Vagina (tissue), 2 donors: ENCODE measurements at regions not wholly inside any gene's neighbourhood (a gene's known extent, or its start where the extent isn't known, plus 50 kb on each side); places are given as distances from the start of the nearest gene placed in this dataset.

Source experiments
- DNase-seq, 2 donors: peaks; one replicate each; pipeline ENCODE4 v3.0.0-alpha.2; 2017; ENCODE audit errors: extremely low spot score in 2 of 2
- H3K27ac ChIP-seq: fragments of 200-600 bp; sonication (generic); one replicate; pipeline ENCODE4 v1.5.1; 2019
- H3K27me3 ChIP-seq: fragments of 200-600 bp; sonication (generic); one replicate; pipeline ENCODE4 v1.5.1; 2019
- H3K36me3 ChIP-seq, 2 donors: fragments of 200-600 bp; sonication (generic); one replicate each; pipeline ENCODE4 v1.5.1; 2017 to 2019
- H3K4me1 ChIP-seq: fragments of 200-600 bp; sonication (generic); one replicate; pipeline ENCODE4 v1.5.1; 2019
- H3K4me3 ChIP-seq, 2 donors: fragments of 200-600 bp; sonication (generic); 1 replicate in 1 of 2; 2 replicates in 1 of 2; pipeline ENCODE4 v1.5.1; 2016 to 2019
- H3K9me3 ChIP-seq: fragments of 200-600 bp; sonication (generic); one replicate; pipeline ENCODE4 v1.5.1; 2019
- POLR2A ChIP-seq, 2 donors: fragments of 450-650 bp; IDR thresholded peaks; one replicate each; pipeline ENCODE4 v1.6.1; 2017; ENCODE audit warnings: antibody characterized with exemption in 2 of 2, mild to moderate bottlenecking in 2 of 2, moderate library complexity in 2 of 2
- POLR2AphosphoS5 ChIP-seq, 2 donors: sonication (generic); formaldehyde crosslinking; IDR thresholded peaks; one replicate each; pipeline ENCODE4 v1.9.0; 2017; ENCODE audit warnings: antibody characterized with exemption in 2 of 2, mild to moderate bottlenecking in 2 of 2, low read depth in 1 of 2; ENCODE audit not compliant: insufficient read depth in 1 of 2
- intact Hi-C: fragments of 100-400 bp; cut with DNase I; formaldehyde crosslinking; loops from one replicate; pipeline ENCODE4 v1.15.1; 2023
- TF ChIP-seq, protein P1 (sequence below), 3 experiments: fragments of 450-650 bp in 2 of 3; fragments of 200-600 bp in 1 of 3; sonication (generic) in 1 of 3; IDR thresholded peaks; one replicate each; pipeline ENCODE4 v1.5.1; 2017 to 2019; ENCODE audit warnings: antibody characterized with exemption in 3 of 3, mild to moderate bottlenecking in 2 of 3, moderate library complexity in 2 of 3

DNA sequence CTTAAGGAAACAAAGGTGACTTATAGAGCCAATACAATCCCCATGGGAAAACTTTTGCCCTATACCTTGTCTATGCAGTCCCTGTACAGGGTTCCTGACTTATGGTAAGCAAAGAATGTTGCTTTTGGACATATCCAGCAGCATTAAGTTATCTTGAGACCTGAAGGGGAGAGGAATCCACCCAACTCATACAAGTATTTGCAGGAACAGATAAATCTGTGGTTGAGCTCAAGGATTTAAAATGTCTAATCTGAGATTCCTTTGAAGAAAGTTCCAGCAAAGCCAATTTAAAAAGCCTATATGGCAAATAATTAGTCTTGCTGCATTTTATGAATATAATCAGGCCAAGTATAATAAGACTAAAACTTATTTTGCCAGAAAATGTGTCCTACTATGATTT, 739.5 kb upstream of the CDH2 start:
- Histone ChIP-seq H3K27ac (no peak overlapping the region), H3K4me3 (no peak overlapping the region), H3K9me3 (no peaks in the 10 kb centered on the region), H3K4me1 (no peaks in the 10 kb centered on the region), H3K27me3 (no peaks in the 10 kb centered on the region), H3K36me3 (no peaks in the 10 kb centered on the region)
- TF ChIP-seq POLR2A (IDR thresholded peaks at IDR 0.05) (no peak), POLR2AphosphoS5 (IDR thresholded peaks at IDR 0.05; ENCODE audit: insufficient read depth in 1 of 2, low read depth in 1 of 2) (no peak)
- TF ChIP-seq, protein P1, sequence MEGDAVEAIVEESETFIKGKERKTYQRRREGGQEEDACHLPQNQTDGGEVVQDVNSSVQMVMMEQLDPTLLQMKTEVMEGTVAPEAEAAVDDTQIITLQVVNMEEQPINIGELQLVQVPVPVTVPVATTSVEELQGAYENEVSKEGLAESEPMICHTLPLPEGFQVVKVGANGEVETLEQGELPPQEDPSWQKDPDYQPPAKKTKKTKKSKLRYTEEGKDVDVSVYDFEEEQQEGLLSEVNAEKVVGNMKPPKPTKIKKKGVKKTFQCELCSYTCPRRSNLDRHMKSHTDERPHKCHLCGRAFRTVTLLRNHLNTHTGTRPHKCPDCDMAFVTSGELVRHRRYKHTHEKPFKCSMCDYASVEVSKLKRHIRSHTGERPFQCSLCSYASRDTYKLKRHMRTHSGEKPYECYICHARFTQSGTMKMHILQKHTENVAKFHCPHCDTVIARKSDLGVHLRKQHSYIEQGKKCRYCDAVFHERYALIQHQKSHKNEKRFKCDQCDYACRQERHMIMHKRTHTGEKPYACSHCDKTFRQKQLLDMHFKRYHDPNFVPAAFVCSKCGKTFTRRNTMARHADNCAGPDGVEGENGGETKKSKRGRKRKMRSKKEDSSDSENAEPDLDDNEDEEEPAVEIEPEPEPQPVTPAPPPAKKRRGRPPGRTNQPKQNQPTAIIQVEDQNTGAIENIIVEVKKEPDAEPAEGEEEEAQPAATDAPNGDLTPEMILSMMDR (IDR thresholded peaks at IDR 0.05), result no peak
- DNase-seq, result no peak
- intact Hi-C loops, result no loop called here

DNA sequence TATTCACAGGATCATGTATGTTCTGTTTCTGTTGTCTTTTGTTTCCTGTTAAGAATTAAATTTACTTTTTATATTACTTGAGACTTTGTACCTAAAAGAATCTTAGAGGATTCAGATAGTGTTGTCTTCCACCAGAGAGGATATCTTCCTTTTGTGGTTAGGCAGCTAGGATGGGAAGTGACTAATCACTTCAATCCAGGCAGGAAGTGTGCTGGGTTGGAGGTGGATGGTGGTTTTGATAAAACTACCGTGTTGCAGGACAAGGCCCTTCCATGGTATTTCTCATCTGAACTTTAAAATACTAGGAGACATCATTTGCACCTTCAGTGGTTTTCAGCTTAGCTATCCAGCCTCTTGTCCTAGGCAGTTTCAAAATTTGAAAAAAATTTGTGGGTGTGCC, 728.6 kb upstream of the CDH2 start:
- no peaks in the 10 kb centered on the region for H3K27me3 ChIP-seq
- H3K27ac ChIP-seq, result no peak overlapping the region
- no peak for DNase-seq
- no peaks in the 10 kb centered on the region for H3K9me3 ChIP-seq
- H3K4me1 ChIP-seq, result no peaks in the 10 kb centered on the region
- intact Hi-C loops, result no loop called here
- no peaks in the 10 kb centered on the region for H3K36me3 ChIP-seq
- TF ChIP-seq POLR2A (IDR thresholded peaks at IDR 0.05), result no peak
- TF ChIP-seq, protein P1 (IDR thresholded peaks at IDR 0.05), result no peak
- no peak for TF ChIP-seq POLR2AphosphoS5 (IDR thresholded peaks at IDR 0.05; ENCODE audit: insufficient read depth in 1 of 2, low read depth in 1 of 2)
- no peak overlapping the region for H3K4me3 ChIP-seq

DNA sequence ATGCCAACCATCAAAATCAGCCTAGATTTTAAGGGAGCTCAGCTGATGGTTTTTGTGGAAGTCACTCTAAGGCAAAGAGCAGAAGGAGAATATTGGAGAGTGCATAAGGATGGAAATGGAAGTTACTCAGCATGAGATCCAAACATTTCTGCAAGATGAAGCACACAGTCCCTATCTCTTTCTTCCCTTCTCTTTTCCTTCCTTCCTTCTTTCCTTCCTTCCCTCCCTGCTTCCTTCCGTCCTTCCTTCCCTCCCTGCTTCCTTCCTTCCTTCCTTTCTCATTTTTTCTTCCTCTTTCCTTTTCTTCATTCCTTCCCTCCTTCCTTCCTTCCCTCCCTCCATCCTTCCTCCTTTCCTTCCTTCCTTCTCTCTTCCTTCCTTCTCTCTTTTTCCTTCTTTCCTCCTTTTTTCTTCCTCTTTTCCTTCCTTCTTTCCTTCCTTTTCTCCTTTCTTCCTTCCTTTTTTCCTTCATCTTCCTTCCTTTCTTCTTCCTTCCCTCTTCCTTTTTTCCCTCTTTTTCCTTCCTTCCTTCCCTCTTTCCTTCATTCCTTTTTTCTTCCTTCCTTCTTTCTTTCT, 727.9 kb upstream of the CDH2 start:
- Histone ChIP-seq H3K9me3 (no peaks in the 10 kb centered on the region), H3K4me1 (no peaks in the 10 kb centered on the region), H3K4me3 (no peak overlapping the region), H3K27ac (no peak overlapping the region), H3K27me3 (no peaks in the 10 kb centered on the region), H3K36me3 (no peaks in the 10 kb centered on the region)
- DNase-seq, result no peak
- intact Hi-C loops, result no loop called here
- TF ChIP-seq POLR2A (IDR thresholded peaks at IDR 0.05) (no peak), POLR2AphosphoS5 (IDR thresholded peaks at IDR 0.05; ENCODE audit: insufficient read depth in 1 of 2, low read depth in 1 of 2) (no peak)
- TF ChIP-seq, protein P1 (IDR thresholded peaks at IDR 0.05), result no peak

DNA sequence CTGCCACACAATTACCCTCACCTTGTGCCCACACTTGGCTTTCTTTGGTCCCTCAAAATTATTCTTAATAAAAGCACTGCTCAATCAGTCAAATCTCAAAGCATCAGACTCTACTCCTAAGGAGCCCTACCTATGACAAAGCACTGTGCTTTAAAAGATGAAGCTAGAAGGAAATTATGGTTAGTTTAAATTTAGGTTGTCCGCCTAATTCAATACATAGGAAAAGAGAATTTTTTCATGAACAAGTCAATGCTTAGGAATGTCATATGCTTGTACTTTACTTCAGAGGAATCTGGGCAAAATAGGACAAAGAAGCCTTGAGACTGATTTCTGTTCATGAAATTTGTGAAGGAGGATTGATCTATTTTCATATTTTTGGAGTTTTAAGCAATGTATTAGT, 726.4 kb upstream of the CDH2 start:
- Histone ChIP-seq H3K27me3 (no peaks in the 10 kb centered on the region), H3K36me3 (no peaks in the 10 kb centered on the region), H3K4me3 (no peak overlapping the region), H3K4me1 (no peaks in the 10 kb centered on the region), H3K9me3 (no peaks in the 10 kb centered on the region), H3K27ac (no peak overlapping the region)
- DNase-seq, result no peak
- no peak for TF ChIP-seq POLR2A (IDR thresholded peaks at IDR 0.05)
- TF ChIP-seq, protein P1 (IDR thresholded peaks at IDR 0.05), result no peak
- TF ChIP-seq POLR2AphosphoS5 (IDR thresholded peaks at IDR 0.05; ENCODE audit: insufficient read depth in 1 of 2, low read depth in 1 of 2), result no peak
- intact Hi-C loops, result no loop called here

DNA sequence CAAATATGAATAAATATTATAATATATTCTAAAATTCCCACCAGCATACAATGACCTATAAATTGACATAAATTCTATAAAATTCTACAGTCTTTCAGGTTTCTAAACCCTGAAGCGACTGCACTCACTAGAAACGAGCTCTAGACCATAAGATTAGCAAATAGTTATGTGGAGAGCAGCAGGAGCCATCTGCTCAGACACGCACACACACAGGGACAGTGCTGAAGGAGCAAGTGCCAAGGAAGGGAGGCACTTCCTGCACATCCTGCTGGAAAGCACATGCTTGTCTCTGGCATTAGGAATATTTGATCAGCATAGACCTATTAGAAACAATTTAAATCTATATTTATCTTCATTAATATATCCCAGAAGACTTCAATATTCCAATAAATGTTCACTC, 713.9 kb upstream of the CDH2 start:
- no peak overlapping the region for H3K4me3 ChIP-seq
- no peaks in the 10 kb centered on the region for H3K9me3 ChIP-seq
- TF ChIP-seq POLR2AphosphoS5 (IDR thresholded peaks at IDR 0.05; ENCODE audit: insufficient read depth in 1 of 2, low read depth in 1 of 2) (no peak), POLR2A (IDR thresholded peaks at IDR 0.05) (no peak)
- TF ChIP-seq, protein P1 (IDR thresholded peaks at IDR 0.05), result no peak
- no peaks in the 10 kb centered on the region for H3K27me3 ChIP-seq
- no peaks in the 10 kb centered on the region for H3K36me3 ChIP-seq
- intact Hi-C loops, result no loop called here
- H3K4me1 ChIP-seq, result no peaks in the 10 kb centered on the region
- no peak for DNase-seq
- H3K27ac ChIP-seq, result no peak overlapping the region
